Colonic mucosa (tissue), 4 donors: ENCODE measurements at regions not wholly inside any gene's neighbourhood (a gene's known extent, or its start where the extent isn't known, plus 50 kb on each side); places are given as distances from the start of the nearest gene placed in this dataset.

Experiments
- DNase-seq: peaks from one replicate; pipeline ENCODE4 v3.0.0-alpha.2; 2020
- H3K27ac ChIP-seq: fragments of 200-600 bp; one replicate; pipeline ENCODE4 v1.8.0; 2021
- H3K27me3 ChIP-seq: fragments of 200-600 bp; one replicate; pipeline ENCODE4 v1.8.0; 2021
- H3K36me3 ChIP-seq: fragments of 200-600 bp; one replicate; pipeline ENCODE4 v1.8.0; 2021
- H3K4me1 ChIP-seq: fragments of 200-600 bp; one replicate; pipeline ENCODE4 v1.8.0; 2021; ENCODE audit warnings: mild to moderate bottlenecking
- H3K4me3 ChIP-seq: fragments of 200-600 bp; one replicate; pipeline ENCODE4 v1.8.0; 2021
- H3K9ac ChIP-seq, 2 donors: one replicate each; pipeline ENCODE4 v1.7.0; 2013; ENCODE audit warnings: control low read depth in 2 of 2, low read depth in 2 of 2, low read length in 2 of 2
- H3K9me3 ChIP-seq: fragments of 200-600 bp; one replicate; pipeline ENCODE4 v1.8.0; 2021
- CTCF ChIP-seq: fragments of 200-600 bp; IDR thresholded peaks from one replicate; pipeline ENCODE4 v1.8.0; 2022; ENCODE audit warnings: antibody characterized with exemption, mild to moderate bottlenecking
- intact Hi-C: fragments of 100-400 bp; cut with DNase I; formaldehyde crosslinking; loops from one replicate; pipeline ENCODE4 v1.14.1; 2022
- donor health status: healthy.
- donor health status: DM: no; HTN: no; CAD: no.
- donor health status: DM: no; HTN: no; CAD: no.

GRCh38 chr7:32200646-32201045, 130.4 kb upstream of the PDE1C start:
- H3K27ac ChIP-seq = no peak overlapping the region
- no peak for DNase-seq
- H3K4me3 ChIP-seq = no peak overlapping the region

GRCh38 chr7:32194537-32194936, 124.3 kb upstream of the PDE1C start:
- H3K9ac ChIP-seq = no peak overlapping the region
- no peak overlapping the region for H3K4me3 ChIP-seq
- no peak for DNase-seq
- no peak overlapping the region for H3K27ac ChIP-seq
- H3K27me3 ChIP-seq = no peaks in the 10 kb centered on the region
- H3K9me3 ChIP-seq = no peaks in the 10 kb centered on the region
- no peaks in the 10 kb centered on the region for H3K4me1 ChIP-seq
- no peak for TF ChIP-seq CTCF
- H3K36me3 ChIP-seq = no peaks in the 10 kb centered on the region
- intact Hi-C loops = no loop called here

More at GRCh38 chr7:32200646-32201045, 130.4 kb upstream of the PDE1C start:
- Histone ChIP-seq H3K36me3 (no peaks in the 10 kb centered on the region), H3K4me1 (no peaks in the 10 kb centered on the region), H3K9ac (no peak overlapping the region), H3K9me3 (no peaks in the 10 kb centered on the region), H3K27me3 (no peaks in the 10 kb centered on the region)
- intact Hi-C loops = loop anchor here (5.0 kb wide), 1 partner anchor 418 kb away; no protein-coding TSS in a partner anchor
- no peak for TF ChIP-seq CTCF

GRCh38 chr7:32191305-32191704, 121.1 kb upstream of the PDE1C start:
- no peak overlapping the region for H3K4me3 ChIP-seq
- no peak for TF ChIP-seq CTCF
- intact Hi-C loops = no loop called here

GRCh38 chr7:32179567-32179966, 109.4 kb upstream of the PDE1C start:
- DNase-seq = no peak
- intact Hi-C loops = no loop called here
- no peak overlapping the region for H3K27ac ChIP-seq
- no peak for TF ChIP-seq CTCF
- no peaks in the 10 kb centered on the region for H3K36me3 ChIP-seq
- H3K9ac ChIP-seq = no peak overlapping the region
- H3K9me3 ChIP-seq = no peaks in the 10 kb centered on the region
- no peaks in the 10 kb centered on the region for H3K4me1 ChIP-seq
- H3K4me3 ChIP-seq = no peak overlapping the region
- H3K27me3 ChIP-seq = no peaks in the 10 kb centered on the region

More at GRCh38 chr7:32191305-32191704, 121.1 kb upstream of the PDE1C start:
- Histone ChIP-seq H3K27ac (no peak overlapping the region), H3K9ac (no peak overlapping the region), H3K9me3 (no peaks in the 10 kb centered on the region), H3K4me1 (no peaks in the 10 kb centered on the region), H3K27me3 (no peaks in the 10 kb centered on the region), H3K36me3 (no peaks in the 10 kb centered on the region)
- no peak for DNase-seq

- Histone ChIP-seq H3K4me1 (no peaks in the 10 kb centered on the region), H3K9ac (no peak overlapping the region), H3K4me3 (no peak overlapping the region), H3K27ac (no peak overlapping the region), H3K27me3 (no peaks in the 10 kb centered on the region), H3K9me3 (no peaks in the 10 kb centered on the region), H3K36me3 (no peaks in the 10 kb centered on the region)
- TF ChIP-seq CTCF = no peak
- no peak for DNase-seq
- intact Hi-C loops = no loop called here
Observed at GRCh38 chr7:32178677-32179366, 108.6 kb upstream of the PDE1C start.
